ENCODE measurements at regions not wholly inside any gene's neighbourhood (a gene's known extent, or its start where the extent isn't known, plus 50 kb on each side); places are given as distances from the start of the nearest gene placed in this dataset.

DNA sequence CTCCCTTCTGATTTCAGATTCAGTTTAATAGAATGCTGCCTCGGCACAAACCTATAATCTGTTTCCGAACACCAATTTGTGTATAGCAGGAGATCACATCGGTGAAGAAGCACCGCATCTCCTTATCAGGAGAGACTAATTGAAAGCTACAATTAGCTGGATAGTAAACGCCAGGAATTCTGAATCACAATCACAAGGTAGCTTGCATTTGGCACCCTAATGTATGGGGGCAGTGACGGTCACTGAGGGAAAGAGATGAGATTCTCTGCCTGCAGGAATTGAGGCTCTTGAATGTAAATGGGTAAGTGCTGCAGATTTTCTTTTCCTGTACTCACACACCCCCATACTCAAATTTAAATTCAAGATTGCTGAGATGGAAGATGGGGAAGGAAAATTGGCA lies 373.6 kb upstream of the ZNF608 start:
- ChIA-PET CTCF (ENCODE audit: low intra/inter-chr PET ratio, low total read pairs) (no interaction called here), POLR2A (no interaction called here)
- BruUV-seq (replicated peaks) = no TSS peak
- Histone ChIP-seq H3K4me3 (replicated peaks in 1 of 3; ENCODE audit: insufficient read depth in 1 of 3, low read depth in 2 of 3, low read length in 3 of 3) (no peak overlapping the region), H3K9ac (ENCODE audit: insufficient read depth, low read depth, low read length) (no peak overlapping the region), H3K27ac (ENCODE audit: extremely low read length, insufficient read depth, low read length) (no peak overlapping the region), H3K4me2 (ENCODE audit: low read depth, low read length) (no peak overlapping the region), H3K9me3 (ENCODE audit: low read length) (no peaks in the 10 kb centered on the region), H3K79me2 (ENCODE audit: insufficient read depth, low read length) (no peaks in the 10 kb centered on the region), H2AFZ (ENCODE audit: low read length) (no peak overlapping the region), H3K4me1 (ENCODE audit: insufficient read depth, low read length) (peaks cover 4% of the 10 kb centered on the region), H3K36me3 (replicated peaks in 1 of 2; ENCODE audit: control insufficient read depth in 1 of 2, insufficient read depth in 2 of 2, low read length in 2 of 2) (no peaks in the 10 kb centered on the region), H3K27me3 (ENCODE audit: control insufficient read depth in 1 of 2, insufficient read depth in 2 of 2, low read length in 2 of 2) (no peaks in the 10 kb centered on the region), H4K20me1 (ENCODE audit: insufficient read depth, low read length) (no peaks in the 10 kb centered on the region)
- FAIRE-seq (no peak), ATAC-seq (no peak), DNase-seq (ENCODE audit: low spot score) (no peak)
- TF ChIP-seq ZNF749 (CRISPR knock-in tag; IDR thresholded peaks at IDR 0.05; ENCODE audit: borderline replicate concordance) = no peak
- TF ChIP-seq NR2C2 (CRISPR knock-in tag; IDR thresholded peaks at IDR 0.05; ENCODE audit: borderline replicate concordance) = no peak
- no peak for TF ChIP-seq EEA1 (CRISPR knock-in tag; IDR thresholded peaks at IDR 0.05; ENCODE audit: borderline replicate concordance)
- TF ChIP-seq ATF7 (IDR thresholded peaks at IDR 0.05) = no peak
- TF ChIP-seq ATF7 (CRISPR knock-in tag; IDR thresholded peaks at IDR 0.05) = no peak
- intact Hi-C loops (cut with micrococcal nuclease; ENCODE audit: unreplicated experiment) (no loop called here), in situ Hi-C loops (cut with HindIII; ENCODE audit: extremely low pct_ligation_motif_present, low pct_unique_long_range_greater_than_20kb) (no loop called here)
- 39% methylated on average over 6 of the region's 6 CpGs for WGBS (ENCODE audit: low lambda C conversion rate)

DNA sequence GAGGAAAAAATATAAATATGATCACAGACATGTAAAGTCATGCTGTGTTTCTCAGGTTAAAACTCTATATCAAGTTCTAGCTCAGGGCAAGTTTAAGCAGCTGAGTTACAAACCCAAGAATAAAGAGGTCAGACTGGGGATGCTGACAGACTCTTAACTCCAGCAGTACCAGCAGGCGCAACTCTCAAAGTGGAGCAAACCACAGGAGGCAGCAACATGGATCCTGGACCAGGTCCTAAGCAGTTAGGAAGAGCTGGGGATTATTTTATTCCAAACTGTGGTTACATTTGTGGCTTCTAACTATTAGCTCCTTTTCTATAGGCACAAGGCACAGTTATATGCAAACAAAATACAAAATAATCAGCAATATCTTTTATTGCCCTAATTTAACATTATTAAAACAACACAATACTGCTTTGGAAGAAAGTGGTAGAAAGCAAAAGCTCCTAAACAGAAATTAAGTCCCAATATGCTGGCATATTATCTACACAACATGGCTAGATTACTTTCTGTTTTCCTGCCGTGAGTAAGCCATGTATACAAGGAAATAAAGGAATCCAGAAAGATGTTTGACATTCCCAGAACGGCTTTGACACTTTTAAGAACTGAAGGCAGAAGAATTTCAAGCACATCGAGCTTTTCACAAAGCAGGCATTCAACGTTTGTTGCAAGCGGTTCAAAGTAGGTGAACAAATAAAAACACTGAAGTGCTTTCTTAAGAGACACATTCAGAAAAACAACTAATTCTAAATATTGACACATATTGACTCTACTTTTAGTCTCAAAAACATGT lies 378.8 kb upstream of the ZNF608 start:
- CTCF ChIA-PET (ENCODE audit: low intra/inter-chr PET ratio, low total read pairs) = no interaction called here
- in situ Hi-C loops (cut with HindIII; ENCODE audit: extremely low pct_ligation_motif_present, low pct_unique_long_range_greater_than_20kb) = no loop called here
- TF ChIP-seq POLR2G (IDR thresholded peaks at IDR 0.05; ENCODE audit: low read depth, low read length) (no peak), U2AF2 (IDR thresholded peaks at IDR 0.05; ENCODE audit: low read depth, low read length) (no peak)

More for the DNA sequence above, 378.8 kb upstream of the ZNF608 start:
- H3K79me2 ChIP-seq (ENCODE audit: insufficient read depth, low read length) = no peaks in the 10 kb centered on the region
- POLR2A ChIA-PET = no interaction called here
- no peak overlapping the region for H3K27ac ChIP-seq (ENCODE audit: extremely low read length, insufficient read depth, low read length)
- no peak overlapping the region for H2AFZ ChIP-seq (ENCODE audit: low read length)
- FAIRE-seq (no peak), ATAC-seq (no peak), DNase-seq (ENCODE audit: low spot score) (no peak)
- H4K20me1 ChIP-seq (ENCODE audit: insufficient read depth, low read length) = no peaks in the 10 kb centered on the region
- H3K27me3 ChIP-seq (ENCODE audit: control insufficient read depth in 1 of 2, insufficient read depth in 2 of 2, low read length in 2 of 2) = no peaks in the 10 kb centered on the region
- no peak overlapping the region for H3K9ac ChIP-seq (ENCODE audit: insufficient read depth, low read depth, low read length)
- intact Hi-C loops (cut with micrococcal nuclease; ENCODE audit: unreplicated experiment) = no loop called here
- no peaks in the 10 kb centered on the region for H3K4me1 ChIP-seq (ENCODE audit: insufficient read depth, low read length)
- no peaks in the 10 kb centered on the region for H3K36me3 ChIP-seq (replicated peaks in 1 of 2; ENCODE audit: control insufficient read depth in 1 of 2, insufficient read depth in 2 of 2, low read length in 2 of 2)
- BruUV-seq (replicated peaks) = no TSS peak
- no peak overlapping the region for H3K4me3 ChIP-seq (replicated peaks in 1 of 3; ENCODE audit: insufficient read depth in 1 of 3, low read depth in 2 of 3, low read length in 3 of 3)
- no peak overlapping the region for H3K4me2 ChIP-seq (ENCODE audit: low read depth, low read length)
- H3K9me3 ChIP-seq (ENCODE audit: low read length) = no peaks in the 10 kb centered on the region
- WGBS (ENCODE audit: low lambda C conversion rate) = 16% methylated on average over 6 of the region's 6 CpGs

Data from HepG2 (cell line).